Astrocyte of the cerebellum (primary cell): ENCODE measurements at regions not wholly inside any gene's neighbourhood (a gene's known extent, or its start where the extent isn't known, plus 50 kb on each side); places are given as distances from the start of the nearest gene placed in this dataset.

Source experiments
- DNase-seq: peaks from one replicate; pipeline ENCODE4 v3.0.0-alpha.2; 2011; ENCODE audit warnings: low read depth
- H3K4me3 ChIP-seq: 2 replicates; pipeline ENCODE4 v1.5.1; 2011; ENCODE audit warnings: mild to moderate bottlenecking, low read depth, low read length, moderate library complexity
- CTCF ChIP-seq: IDR thresholded peaks from 2 replicates; pipeline ENCODE4 v1.5.1; 2012; ENCODE audit warnings: low read length, low read depth, moderate library complexity, mild to moderate bottlenecking; ENCODE audit errors: missing control alignments
- in situ Hi-C: cut with HindIII; loops from 2 replicates; pipeline ENCODE4 v1.10.0; 2017; ENCODE audit warnings: low sequenced_read_pairs

DNA sequence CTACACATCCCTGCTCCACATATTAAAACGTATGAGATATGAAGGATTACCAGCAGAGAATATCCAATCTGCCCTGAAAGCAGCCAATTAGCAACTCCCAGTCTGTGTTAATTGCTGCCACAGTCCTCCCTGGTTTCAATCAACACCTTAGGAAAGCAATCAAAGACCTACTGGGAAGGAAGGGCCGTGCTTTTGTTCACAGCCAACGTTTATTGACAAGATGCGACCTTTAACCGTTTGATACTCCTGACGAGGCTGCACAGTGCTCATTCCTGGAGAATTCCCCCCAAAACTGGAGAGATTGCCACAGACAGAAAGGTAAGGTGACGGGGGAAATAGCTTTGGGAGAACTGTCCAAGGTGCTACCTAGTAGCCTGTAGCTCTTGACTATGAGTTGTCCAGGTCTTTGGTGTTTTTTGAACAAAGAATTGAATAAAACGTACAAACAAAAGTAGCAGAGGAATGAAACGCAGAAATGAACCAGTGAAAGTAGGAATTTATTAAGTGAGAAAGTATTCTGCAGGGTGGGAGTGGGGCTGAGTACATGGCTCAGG, 596.5 kb downstream of the NLGN4X start:
- no peak for DNase-seq
- in situ Hi-C loops: no loop called here
- H3K4me3 ChIP-seq: no peak overlapping the region
- TF ChIP-seq CTCF: no peak

DNA sequence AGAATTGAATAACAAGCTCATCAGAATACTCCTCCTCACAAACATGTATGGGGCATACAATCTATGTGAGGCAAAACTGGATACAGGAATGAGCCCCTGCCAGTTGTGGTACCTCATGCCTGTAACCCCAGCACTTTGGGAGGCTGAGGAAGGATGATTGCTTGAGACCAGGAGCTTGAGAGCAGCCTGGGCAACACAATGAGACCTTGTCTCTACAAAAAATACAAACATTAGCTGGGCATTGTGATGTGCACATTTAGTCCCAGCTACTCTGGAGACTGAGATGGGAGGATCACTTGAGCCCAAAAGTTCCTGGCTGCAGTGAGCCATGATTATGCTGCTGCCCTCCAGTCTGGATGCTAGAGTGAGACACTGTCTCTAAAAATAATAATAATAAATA, 611.0 kb downstream of the NLGN4X start:
- DNase-seq: no peak
- no peak overlapping the region for H3K4me3 ChIP-seq
- no peak for TF ChIP-seq CTCF
- in situ Hi-C loops: no loop called here

DNA sequence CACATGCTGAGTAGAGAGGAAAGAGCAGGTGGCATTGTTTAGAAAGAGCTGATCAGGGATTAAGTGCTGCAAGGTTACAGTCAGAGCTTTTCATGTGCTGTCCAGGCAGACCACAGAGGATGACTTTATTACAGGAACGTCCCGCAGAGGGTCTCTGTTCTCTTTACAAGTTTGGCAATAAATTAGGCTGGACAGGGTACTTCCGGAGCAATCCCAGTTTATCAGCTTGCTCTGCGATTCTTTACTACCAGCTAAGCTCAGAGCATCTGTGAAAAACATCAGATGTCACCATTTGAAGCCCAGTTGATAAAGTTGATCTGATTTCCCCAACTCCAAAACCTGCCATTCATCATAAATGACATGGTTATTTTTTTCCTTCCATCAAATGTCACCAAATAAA, 633.1 kb downstream of the NLGN4X start:
- in situ Hi-C loops: no loop called here
- no peak for TF ChIP-seq CTCF
- DNase-seq: no peak
- H3K4me3 ChIP-seq: no peak overlapping the region

GRCh38 chrX:5586726-5587125, 641.9 kb downstream of the NLGN4X start:
- in situ Hi-C loops: no loop called here
- no peak overlapping the region for H3K4me3 ChIP-seq
- TF ChIP-seq CTCF: no peak
- DNase-seq: no peak

GRCh38 chrX:5575407-5575806, 653.3 kb downstream of the NLGN4X start:
- DNase-seq: no peak
- H3K4me3 ChIP-seq: no peak overlapping the region
- TF ChIP-seq CTCF: no peak
- in situ Hi-C loops: no loop called here

- no peak for DNase-seq
- no peak overlapping the region for H3K4me3 ChIP-seq
- in situ Hi-C loops: no loop called here
- TF ChIP-seq CTCF: no peak
These were observed 659.7 kb downstream of the NLGN4X start for GRCh38 chrX:5568934-5569333.

- TF ChIP-seq CTCF: no peak
- no peak for DNase-seq
- no peak overlapping the region for H3K4me3 ChIP-seq
- in situ Hi-C loops: no loop called here
These were observed 669.3 kb downstream of the NLGN4X start for GRCh38 chrX:5559386-5559785.
